HG03064 (cell line): ENCODE measurements at regions not wholly inside any gene's neighbourhood (a gene's known extent, or its start where the extent isn't known, plus 50 kb on each side); places are given as distances from the start of the nearest gene placed in this dataset.

Experiments used
- ATAC-seq: cut with Tn5 transposase; IDR thresholded peaks from one replicate; pipeline ENCODE4 v1.9.1; 2021; ENCODE audit warnings: low read depth; ENCODE audit not compliant: unreplicated experiment

GRCh38 chr18:47758000-47758399 lies 172.5 kb downstream of the SMAD2 start:
- no peak for ATAC-seq

DNA sequence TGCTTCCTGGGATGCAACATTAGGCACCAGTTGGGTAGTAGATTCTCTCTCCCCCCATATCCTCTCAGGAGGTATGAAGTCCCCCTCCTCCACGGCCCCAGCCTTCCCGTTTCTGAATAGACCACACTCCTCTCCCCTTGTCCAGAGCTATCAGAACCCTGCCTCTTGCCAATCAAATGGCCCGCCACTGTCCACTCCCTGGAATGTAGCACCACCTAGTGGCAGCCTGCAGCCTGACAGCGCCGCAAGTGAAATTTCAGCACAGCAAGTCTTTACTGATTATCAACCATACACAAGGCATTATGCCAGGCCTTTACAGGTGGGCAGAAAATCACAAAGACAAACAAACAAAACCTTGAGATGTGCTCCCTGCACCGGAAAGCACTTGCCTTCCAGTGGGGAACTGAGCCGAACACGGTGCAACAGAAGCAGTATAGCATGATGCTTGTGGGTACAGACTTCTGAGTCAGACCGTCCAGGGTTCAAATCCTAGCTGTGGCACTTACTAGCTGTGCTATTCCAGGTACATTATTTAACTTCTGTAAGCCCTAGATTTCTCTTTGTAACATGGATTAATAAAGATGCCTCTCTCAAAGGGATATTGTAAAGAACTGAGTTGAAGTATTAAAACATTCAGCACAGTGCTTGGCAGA lies 174.0 kb downstream of the SMAD2 start:
- ATAC-seq = no peak

DNA sequence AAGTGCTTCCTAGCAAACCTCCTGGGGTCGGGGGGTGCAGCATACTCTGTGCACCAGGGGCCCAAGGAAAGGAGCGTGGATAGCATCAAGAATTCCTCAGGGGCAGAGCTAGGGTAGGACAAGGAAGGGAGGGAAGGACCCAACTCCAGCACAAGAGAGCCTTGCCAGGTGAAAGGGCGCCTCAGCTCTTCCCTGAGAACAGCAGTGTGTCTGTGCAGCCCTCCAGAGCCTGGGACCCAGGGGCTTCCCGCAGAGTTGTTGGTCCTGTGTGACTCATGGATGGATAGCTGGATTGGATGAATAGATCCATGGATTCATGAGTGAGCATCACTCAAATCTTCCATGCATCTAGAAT lies 175.4 kb downstream of the SMAD2 start:
- no peak for ATAC-seq

DNA sequence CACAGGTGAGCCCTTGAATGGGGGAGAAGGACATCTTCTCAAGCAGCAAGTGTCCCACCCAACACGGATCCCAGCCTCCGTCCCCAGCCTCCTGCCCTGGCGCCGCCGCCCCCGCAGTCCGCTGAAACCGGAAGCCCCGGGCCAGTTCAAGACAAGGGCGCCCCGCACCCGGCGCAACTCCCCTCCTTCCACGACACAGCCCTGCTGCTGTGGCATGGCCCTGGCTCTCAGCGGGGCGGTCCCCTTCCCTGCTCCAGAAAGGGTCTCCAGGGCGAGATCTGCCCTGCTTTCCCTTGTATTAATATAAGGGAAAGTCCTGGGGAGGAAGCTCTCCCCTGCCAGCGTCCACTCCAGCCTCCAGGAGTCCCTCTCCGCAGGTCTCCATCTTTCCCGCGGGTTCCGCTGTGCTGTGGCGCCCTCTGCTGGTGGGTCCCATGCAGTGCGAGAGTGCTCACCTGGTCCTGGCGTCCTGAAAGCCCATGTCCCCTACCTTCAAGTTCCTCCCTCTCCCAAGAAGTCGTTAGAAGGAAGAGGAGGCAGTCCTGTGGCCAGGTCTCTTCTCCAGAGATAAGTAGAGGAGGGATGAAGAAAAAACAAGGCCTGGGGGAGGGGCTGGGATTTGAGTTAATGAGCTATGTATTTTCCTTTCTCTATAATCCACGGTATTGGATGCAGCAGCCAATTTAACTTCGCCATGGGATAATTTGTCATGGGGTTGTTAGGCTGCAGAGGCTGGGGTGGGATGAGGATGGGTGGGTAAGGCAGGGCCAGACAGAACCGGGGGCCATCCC lies 176.0 kb downstream of the SMAD2 start:
- ATAC-seq = no peak

DNA sequence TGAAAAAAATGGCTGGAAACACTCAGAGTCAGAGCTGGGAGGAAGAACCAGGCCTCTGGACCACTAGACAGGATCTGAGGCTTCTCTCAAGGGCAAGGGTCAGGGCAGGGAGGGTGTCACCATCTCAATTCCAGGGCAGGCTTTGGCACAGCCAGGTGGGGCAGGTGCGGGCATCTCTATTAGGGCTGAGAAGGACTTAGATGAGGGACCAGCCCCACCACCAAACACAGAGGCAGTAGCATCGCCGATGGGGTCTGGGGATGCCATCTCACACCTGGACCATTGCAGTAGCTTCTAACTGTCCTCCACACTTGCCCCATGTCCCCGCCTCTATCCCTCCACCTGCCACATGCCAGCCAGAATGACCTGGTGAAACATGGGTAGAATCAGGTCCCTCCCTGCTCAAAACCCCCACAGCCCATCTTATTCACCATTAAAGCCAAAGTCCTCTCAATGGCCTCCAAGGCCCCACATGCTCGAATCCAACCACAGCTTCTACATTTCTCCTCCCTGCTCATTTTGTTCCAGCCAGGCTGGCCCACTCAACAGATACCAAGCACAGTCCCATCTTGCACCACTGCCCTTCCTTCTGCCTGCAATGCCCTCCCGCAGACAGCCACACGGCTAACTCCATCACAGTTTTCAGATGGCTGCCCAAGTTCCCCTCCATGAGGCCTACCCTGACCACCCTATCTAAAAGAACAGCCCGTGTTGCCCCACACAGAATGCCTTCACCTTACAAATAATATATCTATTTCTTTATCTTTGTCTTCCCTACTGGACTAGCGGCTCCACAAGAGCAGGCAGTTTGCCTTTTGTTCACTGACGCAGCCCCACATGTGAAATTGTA lies 177.4 kb downstream of the SMAD2 start:
- no peak for ATAC-seq

DNA sequence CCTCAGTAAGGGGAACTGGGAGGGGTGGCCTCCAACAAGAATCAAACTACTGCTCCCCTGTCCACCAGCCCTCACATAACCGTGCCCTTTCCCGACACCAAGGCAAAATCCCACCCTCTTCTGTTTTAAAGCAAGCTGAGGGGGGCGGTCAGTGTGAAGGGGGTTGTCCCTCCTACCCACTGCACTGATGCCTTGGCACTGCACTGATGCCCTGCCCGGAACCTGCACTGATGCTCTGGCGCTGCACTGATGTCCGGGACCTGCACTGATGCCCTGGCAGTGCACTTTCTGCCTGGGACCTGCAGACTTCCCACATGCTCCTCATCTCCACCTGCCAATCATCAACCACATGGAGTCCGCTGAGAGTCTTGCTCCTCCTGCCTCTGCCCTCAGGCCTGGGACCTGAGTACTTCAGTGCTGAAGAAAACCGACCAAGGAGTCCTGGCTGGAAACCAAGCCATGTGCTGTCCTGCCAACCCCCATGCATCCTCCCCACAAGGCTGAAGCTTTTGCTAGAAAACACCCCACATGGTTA lies 179.5 kb downstream of the SMAD2 start:
- no peak for ATAC-seq

DNA sequence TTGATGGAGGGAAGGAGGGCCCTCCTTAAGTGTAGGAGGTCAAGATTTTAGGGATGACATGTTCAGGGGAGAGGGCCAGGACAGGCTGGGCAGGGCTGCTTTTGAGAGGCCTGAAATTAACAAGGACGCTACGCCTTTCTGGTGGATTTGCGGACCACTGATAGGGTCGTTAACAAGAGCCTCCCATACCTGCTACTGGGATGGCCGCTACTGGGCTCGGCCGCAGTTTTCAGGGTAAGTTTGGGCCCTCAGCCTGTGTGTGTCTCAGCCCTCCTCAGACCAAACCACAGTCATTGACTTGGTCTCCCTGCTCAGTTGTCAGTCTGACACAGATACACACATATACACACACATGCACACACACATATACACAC lies 180.9 kb downstream of the SMAD2 start:
- no peak for ATAC-seq

GRCh38 chr18:47748847-47749599 lies 181.4 kb downstream of the SMAD2 start:
- peak; percentile 73 for ATAC-seq

DNA sequence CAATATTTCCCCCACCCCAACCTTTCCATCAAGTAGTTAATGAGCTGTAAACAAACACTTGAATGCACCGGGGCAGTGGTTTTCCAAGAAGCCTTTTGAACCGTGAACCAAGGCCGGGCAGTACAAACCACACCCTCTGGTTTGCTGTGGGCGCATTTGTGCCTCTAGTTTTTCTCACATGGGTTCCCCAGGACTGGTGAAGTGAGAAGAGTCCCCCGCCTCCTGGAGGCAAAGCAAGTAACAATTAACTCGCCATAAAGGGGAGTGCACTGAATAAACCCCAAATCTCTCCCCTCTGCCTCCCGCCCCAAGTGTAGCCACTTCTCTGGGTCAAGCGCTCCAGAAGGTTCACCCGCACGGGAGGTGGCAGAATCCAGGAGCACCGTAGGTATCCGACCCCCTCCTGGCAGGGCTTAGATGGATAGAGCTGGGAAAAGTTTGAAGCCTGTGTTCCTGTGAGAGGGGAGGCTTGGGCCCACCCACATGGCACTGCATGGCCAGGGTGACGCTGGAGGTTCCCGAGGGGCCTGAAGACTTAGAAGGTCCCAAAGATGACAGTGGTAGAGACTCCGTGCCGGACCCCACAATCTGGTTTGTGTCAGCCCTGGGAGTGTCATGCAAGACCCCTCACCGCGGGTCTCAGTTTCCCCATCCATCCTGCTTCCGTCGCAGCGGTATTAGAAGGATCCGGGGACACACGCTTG lies 182.2 kb downstream of the SMAD2 start:
- no peak for ATAC-seq

GRCh38 chr18:47747260-47747795 lies 183.1 kb downstream of the SMAD2 start:
- ATAC-seq = no peak

DNA sequence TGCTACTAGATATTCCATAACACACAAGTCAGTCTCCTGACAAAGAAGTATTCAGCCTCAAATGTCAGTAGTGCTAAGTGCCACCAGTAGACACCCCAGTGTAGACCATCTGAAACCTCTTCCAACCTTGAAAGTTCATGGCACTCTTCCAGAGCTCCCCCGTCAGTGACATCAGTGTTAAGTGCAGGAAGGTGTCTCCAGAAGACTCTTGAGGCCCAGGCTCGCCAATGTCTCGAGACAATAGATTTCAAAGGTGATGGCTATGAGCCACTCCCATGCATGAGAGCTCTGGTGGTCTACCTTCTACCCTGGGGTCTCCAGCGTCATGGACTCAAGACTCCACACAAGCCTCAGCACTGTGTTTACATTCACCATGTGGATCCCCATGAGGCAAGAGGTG lies 183.8 kb downstream of the SMAD2 start:
- ATAC-seq = no peak

DNA sequence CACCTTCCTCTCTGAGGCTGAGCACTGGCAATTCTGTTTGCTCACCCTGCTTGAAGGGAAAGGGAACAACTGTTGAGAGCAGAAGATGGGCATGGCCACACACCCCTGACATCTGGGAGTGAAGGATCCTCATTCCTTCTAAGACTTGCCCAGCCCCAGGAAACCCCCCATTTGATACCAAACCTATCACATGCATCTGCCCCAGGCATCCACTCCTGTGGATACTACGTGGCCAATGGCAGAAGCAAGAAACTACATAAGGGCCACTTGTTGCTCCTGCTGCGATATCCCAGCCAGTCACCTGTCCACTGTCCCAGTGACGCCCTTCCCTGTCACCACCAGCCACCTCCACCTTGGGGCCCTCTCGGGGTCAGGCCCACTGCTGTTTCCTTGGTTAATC lies 185.2 kb downstream of the SMAD2 start:
- ATAC-seq = no peak

DNA sequence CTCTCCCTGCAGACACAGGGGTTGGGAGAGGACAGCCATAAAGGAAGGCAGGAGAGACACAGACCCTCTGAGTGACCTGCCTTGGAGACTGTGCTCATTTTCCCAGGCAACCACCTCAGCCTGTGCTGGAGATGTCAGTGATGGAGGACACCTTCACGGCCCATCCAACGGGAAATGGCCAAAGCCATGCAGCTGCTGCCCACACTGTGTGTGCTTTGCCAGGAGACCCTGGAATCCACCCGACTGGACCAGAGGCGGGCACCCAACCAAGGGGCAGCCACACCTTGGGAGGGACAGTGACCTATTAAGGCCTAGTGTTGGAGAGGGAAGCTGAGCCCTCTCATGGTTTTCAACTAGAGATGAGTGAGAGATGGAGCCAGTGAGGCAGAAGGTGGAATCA lies 192.5 kb downstream of the SMAD2 start:
- ATAC-seq = no peak

DNA sequence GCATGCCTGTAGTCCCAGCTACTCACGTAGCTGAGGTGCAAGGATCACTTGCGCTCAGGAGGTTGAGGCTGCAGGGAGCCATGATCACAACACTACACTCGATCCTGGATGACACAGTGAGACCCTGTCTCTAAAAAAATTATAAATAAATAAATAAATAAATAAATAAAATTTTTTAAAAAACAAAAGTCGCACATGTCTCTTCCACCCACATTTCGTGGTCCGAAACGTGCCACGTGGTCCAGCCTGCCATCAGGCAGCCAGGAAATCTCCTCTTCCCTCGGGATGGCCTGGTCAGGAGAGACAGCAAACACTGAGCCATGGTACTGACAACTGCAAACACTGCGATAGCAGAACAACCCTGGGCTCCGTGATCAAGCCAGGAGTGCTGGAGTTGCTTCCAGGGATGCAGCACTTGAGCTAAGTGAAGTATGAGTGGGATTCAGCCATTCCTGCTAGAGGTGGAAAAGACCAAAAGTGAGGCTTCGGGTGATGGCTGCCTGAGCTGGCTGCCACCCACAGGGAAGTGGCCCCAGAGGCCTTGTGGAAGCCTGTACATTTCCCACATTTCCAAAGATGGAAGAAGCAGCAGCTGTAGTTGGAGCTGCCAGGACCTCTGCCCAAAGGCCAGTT lies 193.1 kb downstream of the SMAD2 start:
- ATAC-seq = no peak

GRCh38 chr18:47736376-47737140 lies 193.9 kb downstream of the SMAD2 start:
- no peak for ATAC-seq

GRCh38 chr18:47735041-47735702 lies 195.3 kb downstream of the SMAD2 start:
- no peak for ATAC-seq

- no peak for ATAC-seq
These were observed 199.2 kb downstream of the SMAD2 start for GRCh38 chr18:47731276-47731675.

- ATAC-seq = no peak
These were observed 199.7 kb downstream of the SMAD2 start for GRCh38 chr18:47730795-47731194.
